Activated CD4-positive, alpha-beta memory T cell treated with anti-CD3 and anti-CD28 coated beads for 36 hours (primary cell): ENCODE measurements at regions not wholly inside any gene's neighbourhood (a gene's known extent, or its start where the extent isn't known, plus 50 kb on each side); places are given as distances from the start of the nearest gene placed in this dataset.

ENCODE experiments used
- CTCF ChIA-PET: fragments of 350-600 bp; sonication (Branson Sonifier 250); formaldehyde crosslinking; loops from one replicate; lab custom pipeline; 2021; ENCODE audit warnings: antibody characterized with exemption, inconsistent platforms; lab: Charles Lee
- POLR2A ChIA-PET: fragments of 350-600 bp; sonication (Branson Sonifier 250); formaldehyde crosslinking; loops from one replicate; lab custom pipeline; 2021; ENCODE audit warnings: antibody characterized with exemption; lab: Charles Lee
- DNase-seq: peaks from one replicate; pipeline ENCODE4 v3.0.0-alpha.2; 2020
- H3K27ac Mint-ChIP-seq: one replicate; pipeline ENCODE4 v1.8.0; 2021; ENCODE audit warnings: mixed read lengths
- H3K27me3 Mint-ChIP-seq: one replicate; pipeline ENCODE4 v1.8.0; 2021; ENCODE audit warnings: mixed read lengths
- H3K36me3 Mint-ChIP-seq: one replicate; pipeline ENCODE4 v1.8.0; 2021; ENCODE audit warnings: mixed read lengths
- H3K4me1 Mint-ChIP-seq: one replicate; pipeline ENCODE4 v1.8.0; 2021; ENCODE audit warnings: low read depth, mixed read lengths
- H3K4me3 Mint-ChIP-seq: one replicate; pipeline ENCODE4 v1.8.0; 2021; ENCODE audit warnings: mild to moderate bottlenecking, mixed read lengths
- H3K9me3 Mint-ChIP-seq: one replicate; pipeline ENCODE4 v1.8.0; 2021; ENCODE audit warnings: mixed read lengths
- intact Hi-C: fragments of 100-400 bp; cut with micrococcal nuclease; formaldehyde crosslinking; loops from one replicate; pipeline ENCODE4 v1.15.1; 2023

GRCh38 chr1:101526813-101527212, 290.0 kb downstream of the S1PR1 start:
- Mint-ChIP-seq H3K4me3 (no peak overlapping the region), H3K9me3 (no peaks in the 10 kb centered on the region), H3K27me3 (peaks cover 8% of the 10 kb centered on the region), H3K27ac (no peak overlapping the region), H3K36me3 (no peaks in the 10 kb centered on the region), H3K4me1 (peaks cover 5% of the 10 kb centered on the region)
- no peak for DNase-seq
- intact Hi-C loops = no loop called here
- CTCF ChIA-PET = interaction anchor here (0.6 to 1.4 kb wide), 4 partner anchors 16 to 41 kb away, joined by 3 to 4 read pairs (median 3); no protein-coding TSS in a partner anchor
- POLR2A ChIA-PET = no interaction called here

GRCh38 chr1:101532377-101532776, 295.6 kb downstream of the S1PR1 start:
- H3K27me3 Mint-ChIP-seq = peaks cover 8% of the 10 kb centered on the region
- DNase-seq = no peak
- no peak overlapping the region for H3K4me3 Mint-ChIP-seq
- CTCF ChIA-PET = interaction anchor here (1.2 kb wide), 1 partner anchor 36 kb away, joined by 4 read pairs; no protein-coding TSS in a partner anchor
- intact Hi-C loops = no loop called here
- no peaks in the 10 kb centered on the region for H3K4me1 Mint-ChIP-seq
- no peaks in the 10 kb centered on the region for H3K36me3 Mint-ChIP-seq
- POLR2A ChIA-PET = no interaction called here
- no peak overlapping the region for H3K27ac Mint-ChIP-seq
- H3K9me3 Mint-ChIP-seq = no peaks in the 10 kb centered on the region

GRCh38 chr1:101540161-101540560, 303.3 kb downstream of the S1PR1 start:
- Mint-ChIP-seq H3K36me3 (no peaks in the 10 kb centered on the region), H3K27me3 (peaks cover 4% of the 10 kb centered on the region), H3K9me3 (no peaks in the 10 kb centered on the region), H3K4me1 (no peaks in the 10 kb centered on the region), H3K27ac (no peak overlapping the region), H3K4me3 (no peak overlapping the region)
- intact Hi-C loops = no loop called here
- ChIA-PET POLR2A (no interaction called here), CTCF (no interaction called here)
- no peak for DNase-seq

GRCh38 chr1:101546885-101547284, 310.1 kb downstream of the S1PR1 start:
- CTCF ChIA-PET = no interaction called here
- H3K4me3 Mint-ChIP-seq = no peak overlapping the region
- no peak overlapping the region for H3K27ac Mint-ChIP-seq
- intact Hi-C loops = no loop called here
- no peaks in the 10 kb centered on the region for H3K27me3 Mint-ChIP-seq
- H3K4me1 Mint-ChIP-seq = no peaks in the 10 kb centered on the region
- POLR2A ChIA-PET = no interaction called here
- DNase-seq = no peak
- no peaks in the 10 kb centered on the region for H3K9me3 Mint-ChIP-seq
- no peaks in the 10 kb centered on the region for H3K36me3 Mint-ChIP-seq

- Mint-ChIP-seq H3K9me3 (no peaks in the 10 kb centered on the region), H3K27ac (no peak overlapping the region), H3K4me1 (no peaks in the 10 kb centered on the region), H3K4me3 (no peak overlapping the region), H3K27me3 (no peaks in the 10 kb centered on the region), H3K36me3 (no peaks in the 10 kb centered on the region)
- intact Hi-C loops = no loop called here
- ChIA-PET CTCF (no interaction called here), POLR2A (no interaction called here)
- no peak for DNase-seq
Measured at GRCh38 chr1:101547357-101547756, 310.5 kb downstream of the S1PR1 start.

GRCh38 chr1:101548376-101548775, 311.6 kb downstream of the S1PR1 start:
- CTCF ChIA-PET = no interaction called here
- no peaks in the 10 kb centered on the region for H3K9me3 Mint-ChIP-seq
- no peaks in the 10 kb centered on the region for H3K36me3 Mint-ChIP-seq
- H3K27ac Mint-ChIP-seq = no peak overlapping the region
- intact Hi-C loops = no loop called here
- DNase-seq = no peak
- POLR2A ChIA-PET = no interaction called here
- no peaks in the 10 kb centered on the region for H3K4me1 Mint-ChIP-seq
- no peaks in the 10 kb centered on the region for H3K27me3 Mint-ChIP-seq
- no peak overlapping the region for H3K4me3 Mint-ChIP-seq

GRCh38 chr1:101550581-101550980, 313.8 kb downstream of the S1PR1 start:
- no peaks in the 10 kb centered on the region for H3K36me3 Mint-ChIP-seq
- H3K27me3 Mint-ChIP-seq = no peaks in the 10 kb centered on the region
- H3K27ac Mint-ChIP-seq = no peak overlapping the region
- ChIA-PET CTCF (interaction anchor here (2.0 kb wide), 1 partner anchor 17 kb away, joined by 7 read pairs; no protein-coding TSS in a partner anchor), POLR2A (no interaction called here)
- DNase-seq = no peak
- intact Hi-C loops = no loop called here
- no peaks in the 10 kb centered on the region for H3K4me1 Mint-ChIP-seq
- H3K9me3 Mint-ChIP-seq = no peaks in the 10 kb centered on the region
- H3K4me3 Mint-ChIP-seq = no peak overlapping the region

- POLR2A ChIA-PET = no interaction called here
- CTCF ChIA-PET = interaction anchor here (0.6 to 3.5 kb wide), 6 partner anchors 9 to 1947 kb away, joined by 3 to 26 read pairs (median 4); no protein-coding TSS in a partner anchor
- intact Hi-C loops = loop anchor here (2.0 to 5.0 kb wide), 3 partner anchors 46 to 255 kb away; no protein-coding TSS in a partner anchor
Measured at GRCh38 chr1:101566883-101567538, 330.2 kb downstream of the S1PR1 start.

GRCh38 chr1:101567582-101568189, 330.9 kb downstream of the S1PR1 start:
- Mint-ChIP-seq H3K27me3 (peaks cover 2% of the 10 kb centered on the region), H3K9me3 (peaks cover 2% of the 10 kb centered on the region), H3K27ac (no peak overlapping the region), H3K4me3 (no peak overlapping the region), H3K36me3 (no peaks in the 10 kb centered on the region), H3K4me1 (no peaks in the 10 kb centered on the region)
- POLR2A ChIA-PET = no interaction called here
- CTCF ChIA-PET = interaction anchor here (0.7 to 3.5 kb wide), 16 partner anchors 9 to 334 kb away, joined by 3 to 26 read pairs (median 4); no protein-coding TSS in a partner anchor
- DNase-seq = peak; percentile 50
- intact Hi-C loops = loop anchor here (2.0 to 5.0 kb wide), 3 partner anchors 47 to 255 kb away; no protein-coding TSS in a partner anchor

More at GRCh38 chr1:101566883-101567538, 330.2 kb downstream of the S1PR1 start:
- Mint-ChIP-seq H3K27me3 (peaks cover 2% of the 10 kb centered on the region), H3K4me3 (no peak overlapping the region), H3K27ac (no peak overlapping the region), H3K36me3 (no peaks in the 10 kb centered on the region), H3K4me1 (no peaks in the 10 kb centered on the region), H3K9me3 (peaks cover 2% of the 10 kb centered on the region)
- DNase-seq = no peak

- Mint-ChIP-seq H3K36me3 (no peaks in the 10 kb centered on the region), H3K27me3 (peaks cover 8% of the 10 kb centered on the region), H3K4me3 (no peak overlapping the region), H3K27ac (no peak overlapping the region), H3K9me3 (no peaks in the 10 kb centered on the region), H3K4me1 (no peaks in the 10 kb centered on the region)
- intact Hi-C loops = no loop called here
- CTCF ChIA-PET = interaction anchor here (1.5 kb wide), 1 partner anchor 19 kb away, joined by 5 read pairs; no protein-coding TSS in a partner anchor
- POLR2A ChIA-PET = no interaction called here
- DNase-seq = no peak
Measured at GRCh38 chr1:101587741-101588140, 350.9 kb downstream of the S1PR1 start.

GRCh38 chr1:101588677-101589076, 351.9 kb downstream of the S1PR1 start:
- DNase-seq = no peak
- Mint-ChIP-seq H3K4me1 (no peaks in the 10 kb centered on the region), H3K27me3 (peaks cover 3% of the 10 kb centered on the region), H3K9me3 (no peaks in the 10 kb centered on the region), H3K27ac (no peak overlapping the region), H3K4me3 (no peak overlapping the region), H3K36me3 (no peaks in the 10 kb centered on the region)
- intact Hi-C loops = no loop called here
- ChIA-PET CTCF (no interaction called here), POLR2A (no interaction called here)

- intact Hi-C loops = no loop called here
- Mint-ChIP-seq H3K4me3 (no peak overlapping the region), H3K27ac (no peak overlapping the region), H3K4me1 (no peaks in the 10 kb centered on the region), H3K9me3 (no peaks in the 10 kb centered on the region), H3K36me3 (no peaks in the 10 kb centered on the region), H3K27me3 (peaks cover 3% of the 10 kb centered on the region)
- ChIA-PET POLR2A (no interaction called here), CTCF (interaction anchor here (0.7 kb wide), 1 partner anchor 232 kb away, joined by 3 read pairs; no protein-coding TSS in a partner anchor)
- DNase-seq = no peak
Measured at GRCh38 chr1:101592845-101593244, 356.0 kb downstream of the S1PR1 start.
